ENCODE measurements at regions not wholly inside any gene's neighbourhood (a gene's known extent, or its start where the extent isn't known, plus 50 kb on each side); places are given as distances from the start of the nearest gene placed in this dataset.

GRCh38 chr14:65321370-65321875 is 91.1 kb upstream of the FUT8 start:
- in situ Hi-C loops (cut with HindIII; ENCODE audit: low pct_unique_long_range_greater_than_20kb, low sequenced_read_pairs) (no loop called here), intact Hi-C loops (cut with micrococcal nuclease; ENCODE audit: unreplicated experiment) (no loop called here)
- DNase-seq (ENCODE audit: low read depth, low spot score) (no peak), ATAC-seq (no peak)
- no TSS peak for BruUV-seq (replicated peaks)
- Histone ChIP-seq H3K4me1 (ENCODE audit: control insufficient read depth, insufficient read depth, low read length) (no peaks in the 10 kb centered on the region), H3K9me3 (ENCODE audit: control insufficient read depth, insufficient read depth, low read depth, low read length) (no peaks in the 10 kb centered on the region), H3K27me3 (ENCODE audit: control insufficient read depth, insufficient read depth, low read length) (no peaks in the 10 kb centered on the region), H3K27ac (ENCODE audit: low read length) (no peak overlapping the region), H3K4me3 (ENCODE audit: low read depth in 2 of 2, low read length in 2 of 2) (no peak overlapping the region), H3K36me3 (ENCODE audit: control insufficient read depth, insufficient read depth, low read length) (no peaks in the 10 kb centered on the region)
- CTCF ChIA-PET, result no interaction called here
- POLR2A ChIA-PET, result no interaction called here
- TF ChIP-seq REST (IDR thresholded peaks at IDR 0.05; ENCODE audit: insufficient read depth in 1 of 2, low read depth in 2 of 2, low read length in 1 of 2) (no peak), SIN3A (IDR thresholded peaks at IDR 0.05; ENCODE audit: borderline replicate concordance, insufficient read depth, low read depth, low read length) (no peak), CTCF (IDR thresholded peaks at IDR 0.05) (no peak), POLR2AphosphoS5 (IDR thresholded peaks at IDR 0.05; ENCODE audit: low read depth, low read length) (no peak), TCF7L2 (IDR thresholded peaks at IDR 0.05; ENCODE audit: low read depth, low read length) (no peak)

GRCh38 chr14:65329481-65329880 is 83.0 kb upstream of the FUT8 start:
- ChIA-PET CTCF (no interaction called here), POLR2A (no interaction called here)
- no peaks in the 10 kb centered on the region for H3K27me3 ChIP-seq (ENCODE audit: control insufficient read depth, insufficient read depth, low read length)
- no peaks in the 10 kb centered on the region for H3K9me3 ChIP-seq (ENCODE audit: control insufficient read depth, insufficient read depth, low read depth, low read length)
- in situ Hi-C loops (cut with HindIII; ENCODE audit: low pct_unique_long_range_greater_than_20kb, low sequenced_read_pairs) (no loop called here), intact Hi-C loops (cut with micrococcal nuclease; ENCODE audit: unreplicated experiment) (no loop called here)
- H3K36me3 ChIP-seq (ENCODE audit: control insufficient read depth, insufficient read depth, low read length), result no peaks in the 10 kb centered on the region
- H3K27ac ChIP-seq (ENCODE audit: low read length), result no peak overlapping the region
- no TSS peak for BruUV-seq (replicated peaks)
- H3K4me1 ChIP-seq (ENCODE audit: control insufficient read depth, insufficient read depth, low read length), result no peaks in the 10 kb centered on the region
- DNase-seq (ENCODE audit: low read depth, low spot score), result no peak
- H3K4me3 ChIP-seq (ENCODE audit: low read depth in 2 of 2, low read length in 2 of 2), result no peak overlapping the region
- TF ChIP-seq SIN3A (IDR thresholded peaks at IDR 0.05; ENCODE audit: borderline replicate concordance, insufficient read depth, low read depth, low read length) (no peak), POLR2AphosphoS5 (IDR thresholded peaks at IDR 0.05; ENCODE audit: low read depth, low read length) (no peak), TCF7L2 (IDR thresholded peaks at IDR 0.05; ENCODE audit: low read depth, low read length) (no peak), CTCF (IDR thresholded peaks at IDR 0.05) (no peak), REST (IDR thresholded peaks at IDR 0.05; ENCODE audit: insufficient read depth in 1 of 2, low read depth in 2 of 2, low read length in 1 of 2) (no peak)
- no peak for ATAC-seq

Measured in Panc1 (cell line).